DMS53 (cell line): ENCODE measurements at regions not wholly inside any gene's neighbourhood (a gene's known extent, or its start where the extent isn't known, plus 50 kb on each side); places are given as distances from the start of the nearest gene placed in this dataset.

Source experiments
- DNase-seq: peaks from one replicate; lab custom pipeline; 2025; lab: John Stamatoyannopoulos, UW

GRCh38 chr10:24010436-24010970, 198.4 kb upstream of the KIAA1217 start:
- DNase-seq: no peak

- no peak for DNase-seq
Measured at GRCh38 chr10:24012249-24012803, 196.6 kb upstream of the KIAA1217 start.

GRCh38 chr10:24027107-24027506, 181.8 kb upstream of the KIAA1217 start:
- DNase-seq: peak; percentile 49

GRCh38 chr10:24034571-24034970, 174.4 kb upstream of the KIAA1217 start:
- peak; percentile 71 for DNase-seq

GRCh38 chr10:24035761-24036160, 173.2 kb upstream of the KIAA1217 start:
- peak; percentile 61 for DNase-seq

- DNase-seq: no peak
Measured at GRCh38 chr10:24039315-24039714, 169.6 kb upstream of the KIAA1217 start.

- DNase-seq: peak; percentile 45
Measured at GRCh38 chr10:24039897-24040296, 169.0 kb upstream of the KIAA1217 start.

GRCh38 chr10:24041034-24041433, 167.9 kb upstream of the KIAA1217 start:
- no peak for DNase-seq

- no peak for DNase-seq
Measured at GRCh38 chr10:24041834-24042233, 167.1 kb upstream of the KIAA1217 start.

- no peak for DNase-seq
Measured at GRCh38 chr10:24042884-24043283, 166.1 kb upstream of the KIAA1217 start.

- no peak for DNase-seq
Measured at GRCh38 chr10:24046060-24046459, 162.9 kb upstream of the KIAA1217 start.

- no peak for DNase-seq
Measured at GRCh38 chr10:24047176-24047575, 161.8 kb upstream of the KIAA1217 start.

- peak; percentile 44 for DNase-seq
Measured at GRCh38 chr10:24054421-24054820, 154.5 kb upstream of the KIAA1217 start.

- DNase-seq: no peak
Measured at GRCh38 chr10:24080207-24080606, 128.7 kb upstream of the KIAA1217 start.

GRCh38 chr10:24086296-24087086, 122.4 kb upstream of the KIAA1217 start:
- no peak for DNase-seq

GRCh38 chr10:24091256-24091655, 117.7 kb upstream of the KIAA1217 start:
- no peak for DNase-seq

GRCh38 chr10:24096281-24096680, 112.7 kb upstream of the KIAA1217 start:
- DNase-seq: no peak

GRCh38 chr10:24097751-24098207, 111.2 kb upstream of the KIAA1217 start:
- no peak for DNase-seq

GRCh38 chr10:24104895-24105294, 104.0 kb upstream of the KIAA1217 start:
- no peak for DNase-seq

GRCh38 chr10:24113901-24114300, 95.0 kb upstream of the KIAA1217 start:
- no peak for DNase-seq

- DNase-seq: peak; percentile 69
Measured at GRCh38 chr10:24114556-24114955, 94.4 kb upstream of the KIAA1217 start.

GRCh38 chr10:24115403-24115802, 93.5 kb upstream of the KIAA1217 start:
- DNase-seq: peak; percentile 62

GRCh38 chr10:24118246-24118645, 90.7 kb upstream of the KIAA1217 start:
- no peak for DNase-seq
